Rectal smooth muscle tissue (tissue), 1 donor: ENCODE measurements at regions not wholly inside any gene's neighbourhood (a gene's known extent, or its start where the extent isn't known, plus 50 kb on each side); places are given as distances from the start of the nearest gene placed in this dataset.
"Not testable (repeated sequence)": the region's sequence is repeated elsewhere in the genome, so short reads cannot be mapped to it uniquely, and the experiment has no call there.

Source experiments
- H3K27ac ChIP-seq: one replicate; pipeline ENCODE4 v1.7.0; 2013; ENCODE audit warnings: low read depth, low read length, inconsistent platforms
- H3K27me3 ChIP-seq: one replicate; pipeline ENCODE4 v1.7.0; 2013; ENCODE audit warnings: low read length; ENCODE audit not compliant: control insufficient read depth, insufficient read depth
- H3K36me3 ChIP-seq: one replicate; pipeline ENCODE4 v1.7.0; 2013; ENCODE audit warnings: low read length; ENCODE audit not compliant: control insufficient read depth, insufficient read depth
- H3K4me1 ChIP-seq: one replicate; pipeline ENCODE4 v1.7.0; 2013; ENCODE audit warnings: low read length; ENCODE audit not compliant: control insufficient read depth, insufficient read depth
- H3K4me3 ChIP-seq: one replicate; pipeline ENCODE4 v1.7.0; 2013; ENCODE audit warnings: low read length
- H3K9ac ChIP-seq: one replicate; pipeline ENCODE4 v1.7.0; 2013; ENCODE audit warnings: low read length

DNA sequence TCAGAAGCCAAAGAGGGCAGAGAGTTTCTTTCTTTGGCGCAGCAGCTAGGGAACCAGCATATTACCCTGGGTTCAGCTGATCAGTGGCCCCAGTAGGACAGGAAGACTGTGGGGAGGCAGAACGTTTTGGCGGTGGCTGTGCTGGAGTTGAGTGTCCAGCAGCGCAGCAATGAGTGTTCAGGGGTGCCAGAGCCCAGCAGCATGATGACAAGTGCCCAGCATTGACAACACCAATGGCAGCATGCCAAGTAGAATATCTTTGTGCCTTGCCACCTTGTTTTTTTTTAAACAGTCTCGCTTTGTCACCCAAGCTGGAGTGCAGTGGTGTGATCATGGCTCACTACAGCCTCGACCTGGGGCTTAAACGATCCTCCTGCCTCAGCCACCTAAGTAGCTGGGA is 106.7 kb upstream of the CDC42BPA start:
- no peak overlapping the region for H3K9ac ChIP-seq
- no peaks in the 10 kb centered on the region for H3K27me3 ChIP-seq
- no peak overlapping the region for H3K27ac ChIP-seq
- peaks cover 5% of the 10 kb centered on the region for H3K4me1 ChIP-seq
- no peaks in the 10 kb centered on the region for H3K36me3 ChIP-seq
- H3K4me3 ChIP-seq: no peak overlapping the region

DNA sequence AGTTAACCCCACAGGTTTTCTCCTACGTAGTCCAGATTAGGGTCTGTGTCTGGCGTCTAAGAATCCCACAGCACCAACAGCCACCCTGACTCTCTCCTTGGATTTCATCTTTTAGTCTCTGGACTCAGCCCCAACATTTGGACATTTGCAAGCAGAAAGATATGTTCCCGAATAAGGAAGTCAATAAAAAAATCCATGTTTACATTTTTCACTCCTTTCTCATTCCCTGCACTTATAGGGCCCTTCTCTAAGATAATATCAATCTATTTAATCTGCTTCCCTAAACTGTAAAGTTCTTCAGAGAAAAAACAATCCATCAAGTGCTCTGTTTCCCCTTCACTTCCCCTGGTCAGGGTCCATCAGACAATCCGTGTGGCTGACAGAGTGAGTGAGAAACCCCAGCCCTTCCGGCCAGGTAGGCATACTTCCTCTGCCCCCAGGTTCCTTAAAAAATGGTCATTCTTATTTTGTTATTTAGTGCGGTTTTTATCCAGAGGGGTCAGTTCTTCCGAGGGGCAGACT is 105.9 kb upstream of the CDC42BPA start:
- H3K4me1 ChIP-seq: peaks cover 2% of the 10 kb centered on the region
- peak overlapping the region; percentile 18 for H3K27ac ChIP-seq
- H3K36me3 ChIP-seq: no peaks in the 10 kb centered on the region
- no peak overlapping the region for H3K9ac ChIP-seq
- H3K27me3 ChIP-seq: no peaks in the 10 kb centered on the region
- no peak overlapping the region for H3K4me3 ChIP-seq

GRCh38 chr1:227422581-227422980 is 104.3 kb upstream of the CDC42BPA start:
- Histone ChIP-seq H3K36me3 (no peaks in the 10 kb centered on the region), H3K27me3 (no peaks in the 10 kb centered on the region), H3K9ac (no peak overlapping the region), H3K4me1 (no peaks in the 10 kb centered on the region), H3K4me3 (no peak overlapping the region), H3K27ac (no peak overlapping the region)

GRCh38 chr1:227420147-227420546 is 101.9 kb upstream of the CDC42BPA start:
- Histone ChIP-seq H3K27me3 (no peaks in the 10 kb centered on the region), H3K4me1 (no peaks in the 10 kb centered on the region), H3K36me3 (no peaks in the 10 kb centered on the region), H3K9ac (no peak overlapping the region), H3K27ac (no peak overlapping the region), H3K4me3 (no peak overlapping the region)

GRCh38 chr1:227417756-227418480 is 99.6 kb upstream of the CDC42BPA start:
- Histone ChIP-seq H3K36me3 (no peaks in the 10 kb centered on the region), H3K4me1 (no peaks in the 10 kb centered on the region), H3K27me3 (no peaks in the 10 kb centered on the region), H3K27ac (no peak overlapping the region), H3K4me3 (no peak overlapping the region), H3K9ac (no peak overlapping the region)

DNA sequence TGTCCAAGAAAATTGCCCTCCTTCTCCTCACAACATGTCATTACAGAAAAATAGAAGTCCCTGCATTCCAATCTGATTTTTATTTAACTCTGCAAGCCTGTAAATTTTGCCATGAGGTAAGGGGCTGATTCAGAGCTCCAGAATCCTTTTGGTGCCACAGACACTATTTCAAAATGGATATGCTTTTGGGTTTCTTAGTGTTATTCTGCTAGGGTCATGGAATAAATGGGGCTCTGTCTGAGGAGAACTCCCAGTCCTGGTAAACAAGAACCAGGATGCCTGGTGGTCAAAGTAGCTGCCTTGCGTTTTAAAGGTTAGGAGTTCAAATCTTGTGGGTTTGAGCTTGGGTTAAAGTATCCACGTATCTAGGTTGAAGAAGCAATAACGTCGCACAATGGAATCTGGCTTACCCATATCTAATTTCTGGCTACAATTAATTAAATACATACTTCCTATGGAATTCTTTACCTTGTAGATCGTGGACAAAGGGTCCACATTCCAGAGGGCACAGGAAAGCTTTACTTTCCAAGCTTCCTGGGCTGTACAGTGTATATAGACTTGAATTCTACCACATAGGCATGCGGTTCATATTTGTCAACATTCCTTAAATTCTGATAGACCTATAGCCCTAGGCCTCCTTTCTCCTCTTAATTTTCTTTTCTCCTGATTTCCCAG is 98.0 kb upstream of the CDC42BPA start:
- no peaks in the 10 kb centered on the region for H3K27me3 ChIP-seq
- H3K27ac ChIP-seq: no peak overlapping the region
- H3K36me3 ChIP-seq: no peaks in the 10 kb centered on the region

GRCh38 chr1:227415115-227415790 is 97.0 kb upstream of the CDC42BPA start:
- H3K27me3 ChIP-seq: no peaks in the 10 kb centered on the region
- no peak overlapping the region for H3K9ac ChIP-seq
- no peak overlapping the region for H3K4me3 ChIP-seq
- no peak overlapping the region for H3K27ac ChIP-seq
- H3K36me3 ChIP-seq: no peaks in the 10 kb centered on the region
- no peaks in the 10 kb centered on the region for H3K4me1 ChIP-seq

More for the DNA sequence above, 98.0 kb upstream of the CDC42BPA start:
- Histone ChIP-seq H3K4me1 (no peaks in the 10 kb centered on the region), H3K9ac (no peak overlapping the region), H3K4me3 (no peak overlapping the region)

GRCh38 chr1:227411066-227411465 is 92.8 kb upstream of the CDC42BPA start:
- H3K27me3 ChIP-seq: no peaks in the 10 kb centered on the region
- H3K9ac ChIP-seq: no peak overlapping the region
- no peaks in the 10 kb centered on the region for H3K36me3 ChIP-seq
- H3K4me1 ChIP-seq: no peaks in the 10 kb centered on the region
- no peak overlapping the region for H3K4me3 ChIP-seq
- no peak overlapping the region for H3K27ac ChIP-seq

GRCh38 chr1:227406332-227406731 is 88.0 kb upstream of the CDC42BPA start:
- not testable (repeated sequence) for H3K9ac ChIP-seq, H3K36me3 ChIP-seq, H3K4me3 ChIP-seq, H3K27ac ChIP-seq, H3K4me1 ChIP-seq, H3K27me3 ChIP-seq

DNA sequence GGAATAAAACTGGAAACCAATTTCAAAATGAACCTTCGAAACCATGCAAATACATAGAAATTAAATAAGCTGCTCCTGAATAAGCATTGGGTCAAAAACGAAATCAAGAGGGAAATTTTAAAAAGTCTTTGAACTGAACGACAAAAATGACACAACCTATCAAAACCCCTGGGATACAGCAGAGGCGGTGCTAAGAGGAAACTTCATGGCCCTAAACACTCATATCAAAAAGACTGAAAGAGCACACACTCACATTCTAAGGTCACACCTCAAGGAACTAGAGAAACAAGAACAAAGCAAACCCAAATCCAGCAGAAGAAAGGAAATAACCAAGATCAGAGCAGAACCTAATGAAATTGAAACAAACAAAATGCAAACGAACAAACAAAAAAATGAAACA is 85.2 kb upstream of the CDC42BPA start:
- no peak overlapping the region for H3K9ac ChIP-seq
- H3K4me3 ChIP-seq: no peak overlapping the region
- no peak overlapping the region for H3K27ac ChIP-seq
- H3K27me3 ChIP-seq: no peaks in the 10 kb centered on the region
- no peaks in the 10 kb centered on the region for H3K36me3 ChIP-seq
- no peaks in the 10 kb centered on the region for H3K4me1 ChIP-seq

DNA sequence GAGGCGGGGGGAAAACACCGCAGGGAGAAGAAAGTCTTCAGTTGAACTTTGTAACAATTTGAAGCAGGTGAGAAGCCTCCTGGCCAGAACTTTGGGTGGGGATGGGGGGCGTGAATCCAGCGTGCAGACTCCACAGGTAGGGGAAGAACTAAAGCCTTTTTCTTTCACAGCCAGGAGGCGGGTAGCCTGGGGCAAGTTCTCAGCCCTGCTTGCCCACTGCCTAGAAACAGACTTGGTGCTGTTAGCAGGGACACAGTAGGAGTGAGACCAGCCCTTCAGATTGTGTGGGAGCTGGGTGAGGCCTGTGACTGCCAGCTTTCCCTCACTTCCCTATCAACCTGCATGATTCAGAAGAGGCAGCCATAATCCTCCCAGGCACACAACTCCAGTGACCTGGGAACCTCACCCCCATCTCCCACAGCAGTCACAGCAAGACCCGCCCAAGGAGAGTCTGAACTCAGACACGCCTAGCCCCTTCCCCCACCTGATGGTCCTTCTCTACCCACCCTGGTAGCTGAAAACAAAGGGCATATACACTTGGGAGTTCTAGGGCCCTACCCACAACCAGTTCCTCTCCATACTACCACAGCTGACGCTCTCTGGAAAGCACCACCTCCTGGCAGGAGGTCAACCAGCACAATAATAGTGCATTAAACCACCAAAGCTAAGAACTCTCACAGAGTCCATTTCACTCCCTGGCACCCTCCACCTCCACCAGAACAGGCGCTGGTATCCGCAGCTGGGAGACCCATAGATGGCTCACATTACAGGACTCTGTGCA is 83.5 kb upstream of the CDC42BPA start:
- Histone ChIP-seq H3K36me3 (no peaks in the 10 kb centered on the region), H3K4me3 (no peak overlapping the region), H3K27me3 (no peaks in the 10 kb centered on the region), H3K9ac (no peak overlapping the region), H3K27ac (no peak overlapping the region), H3K4me1 (no peaks in the 10 kb centered on the region)

- Histone ChIP-seq H3K36me3 (no peaks in the 10 kb centered on the region), H3K27ac (no peak overlapping the region), H3K4me3 (no peak overlapping the region), H3K27me3 (no peaks in the 10 kb centered on the region), H3K4me1 (no peaks in the 10 kb centered on the region), H3K9ac (no peak overlapping the region)
Observed at GRCh38 chr1:227399152-227399730, 80.9 kb upstream of the CDC42BPA start.
